Psoas muscle (tissue), 7 donors: ENCODE measurements at regions not wholly inside any gene's neighbourhood (a gene's known extent, or its start where the extent isn't known, plus 50 kb on each side); places are given as distances from the start of the nearest gene placed in this dataset.

Experiments
- ATAC-seq, 4 donors: fragments of 200-7000 bp; cut with Tn5 transposase; one replicate each; pipeline ENCODE4 v1.9.1; 2020; ENCODE audit warnings: moderate library complexity in 3 of 4, mild to moderate bottlenecking in 2 of 4
- DNase-seq, 2 donors: peaks; one replicate each; pipeline ENCODE4 v3.0.0-alpha.2; 2020
- H3K27ac ChIP-seq: fragments of 200-600 bp; one replicate; pipeline ENCODE4 v1.8.0; 2022
- H3K27me3 ChIP-seq, 3 donors: fragments of 200-600 bp in 1 of 3; one replicate each; pipeline versions ENCODE4 v1.6.1 to v1.8.0; 2013 to 2022; ENCODE audit warnings: low read length in 2 of 3, mild to moderate bottlenecking in 2 of 3, moderate library complexity in 1 of 3; ENCODE audit not compliant: insufficient read depth in 3 of 3
- H3K36me3 ChIP-seq, 2 donors: fragments of 200-600 bp in 1 of 2; one replicate each; pipeline versions ENCODE4 v1.6.1 to v1.8.0; 2013 to 2022; ENCODE audit warnings: low read depth in 1 of 2, mild to moderate bottlenecking in 1 of 2, moderate library complexity in 1 of 2; ENCODE audit not compliant: insufficient read depth in 1 of 2
- H3K4me1 ChIP-seq: fragments of 200-600 bp; one replicate; pipeline ENCODE4 v1.8.0; 2022
- H3K4me3 ChIP-seq: fragments of 200-600 bp; one replicate; pipeline ENCODE4 v1.8.0; 2022; ENCODE audit warnings: mild to moderate bottlenecking
- H3K9me3 ChIP-seq: fragments of 200-600 bp; one replicate; pipeline ENCODE4 v1.8.0; 2022
- CTCF ChIP-seq: fragments of 200-600 bp; IDR thresholded peaks from one replicate; pipeline ENCODE4 v1.8.0; 2022; ENCODE audit warnings: antibody characterized with exemption
- WGBS, 3 donors: extraction: QIAGEN DNeasy Blood & Tissue Kit; methylation state at CpG; one replicate each; pipeline versions ENCODE4 v1.1.6 to v1.1.7; 2013; 5-methylcytosine and 5-hydroxymethylcytosine counted together
- intact Hi-C, 2 donors: fragments of 100-400 bp; cut with DNase I; formaldehyde crosslinking; loops; one replicate each; pipeline versions ENCODE4 v1.11.0 to v1.14.2; 2022
- donor health status: healthy with polysubstance abuse.
- donor health status: DM: no; HTN: no; CAD: no; lungs with moderate emphysema.
- donor health status: Bipolar disorder and iron deficiency.
- donor health status: healthy.
- donor health status: DM: yes; HTN: yes; CAD: no.
- donor health status: DM: no; HTN: no; CAD: no.
- donor health status: DM: yes; HTN: yes; CAD: no.

GRCh38 chr9:28696960-28697359 lies 1123.7 kb upstream of the C9orf72 start:
- no peaks in the 10 kb centered on the region for H3K36me3 ChIP-seq
- no peak overlapping the region for H3K4me3 ChIP-seq
- DNase-seq = no peak
- TF ChIP-seq CTCF = no peak
- no peak overlapping the region for H3K27ac ChIP-seq
- ATAC-seq = no peak
- H3K27me3 ChIP-seq = no peaks in the 10 kb centered on the region
- 27 to 35% (median 32%) methylated on average over 2 of the region's 2 CpGs for WGBS, 3 donors
- no peaks in the 10 kb centered on the region for H3K4me1 ChIP-seq
- peaks cover 6% of the 10 kb centered on the region for H3K9me3 ChIP-seq
- intact Hi-C loops = no loop called here

GRCh38 chr9:28699632-28700031 lies 1126.4 kb upstream of the C9orf72 start:
- TF ChIP-seq CTCF = no peak
- Histone ChIP-seq H3K4me3 (no peak overlapping the region), H3K27me3 (no peaks in the 10 kb centered on the region), H3K36me3 (no peaks in the 10 kb centered on the region), H3K4me1 (no peaks in the 10 kb centered on the region), H3K27ac (no peak overlapping the region), H3K9me3 (peaks cover 6% of the 10 kb centered on the region)
- ATAC-seq (no peak), DNase-seq (no peak)
- intact Hi-C loops = loop anchor here (10.0 kb wide), 2 partner anchors 55 to 65 kb away; no protein-coding TSS in a partner anchor
- WGBS, 3 donors = 73 to 83% (median 77%) methylated on average over 6 of the region's 6 CpGs

GRCh38 chr9:28707616-28708015 lies 1134.3 kb upstream of the C9orf72 start:
- Histone ChIP-seq H3K36me3 (no peaks in the 10 kb centered on the region), H3K27ac (no peak overlapping the region), H3K4me3 (no peak overlapping the region), H3K4me1 (no peaks in the 10 kb centered on the region), H3K27me3 (no peaks in the 10 kb centered on the region), H3K9me3 (no peaks in the 10 kb centered on the region)
- 14 to 35% (median 30%) methylated on average over 2 of the region's 2 CpGs for WGBS, 3 donors
- no peak for ATAC-seq
- TF ChIP-seq CTCF = no peak
- intact Hi-C loops = loop anchor here (10.0 kb wide), 2 partner anchors 57 to 63 kb away; no protein-coding TSS in a partner anchor
- DNase-seq = no peak

GRCh38 chr9:28714188-28714587 lies 1140.9 kb upstream of the C9orf72 start:
- intact Hi-C loops = loop anchor here in 1 of 2 donors (5.0 kb wide), 1 partner anchor 48 kb away; no protein-coding TSS in a partner anchor
- Histone ChIP-seq H3K4me3 (no peak overlapping the region), H3K36me3 (no peaks in the 10 kb centered on the region), H3K27me3 (no peaks in the 10 kb centered on the region), H3K9me3 (no peaks in the 10 kb centered on the region), H3K4me1 (no peaks in the 10 kb centered on the region), H3K27ac (no peak overlapping the region)
- TF ChIP-seq CTCF = no peak
- ATAC-seq (no peak), DNase-seq (no peak)
- 70 to 77% (median 73%) methylated on average over 3 of the region's 3 CpGs for WGBS, 3 donors

- Histone ChIP-seq H3K27me3 (no peaks in the 10 kb centered on the region), H3K36me3 (no peaks in the 10 kb centered on the region), H3K4me3 (no peak overlapping the region), H3K4me1 (no peaks in the 10 kb centered on the region), H3K9me3 (no peaks in the 10 kb centered on the region), H3K27ac (no peak overlapping the region)
- intact Hi-C loops = no loop called here
- no peak for ATAC-seq
- DNase-seq = no peak
- no peak for TF ChIP-seq CTCF
- 55 to 79% (median 65%) methylated on average over 1 of the region's 1 CpG for WGBS, 3 donors
These were observed 1144.9 kb upstream of the C9orf72 start for GRCh38 chr9:28718226-28718625.
